ENCODE measurements at regions not wholly inside any gene's neighbourhood (a gene's known extent, or its start where the extent isn't known, plus 50 kb on each side); places are given as distances from the start of the nearest gene placed in this dataset.

DNA sequence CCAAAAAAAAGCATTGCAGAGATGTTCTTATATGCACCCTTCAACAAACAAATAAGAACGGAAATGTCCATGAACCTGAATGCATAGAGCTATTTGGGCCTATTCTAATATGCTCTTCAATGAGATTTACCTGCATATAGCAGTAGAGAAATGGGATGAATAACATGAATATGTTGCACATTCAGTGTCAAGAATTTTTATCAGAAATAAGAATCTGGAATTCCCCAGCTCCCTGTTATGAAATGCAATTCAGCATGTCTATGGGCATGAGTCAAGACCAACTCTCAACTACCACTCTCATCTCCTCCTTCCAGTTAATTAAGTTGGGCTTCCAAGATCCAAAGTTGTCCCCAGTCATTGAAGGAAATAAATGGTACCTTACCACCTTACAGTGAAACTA lies 133.7 kb upstream of the ALCAM start:
- Histone ChIP-seq H3K9me3 (ENCODE audit: severe bottlenecking) (peaks cover 2% of the 10 kb centered on the region), H3K27ac (no peak overlapping the region), H3K27me3 (ENCODE audit: insufficient read depth, low read depth, severe bottlenecking) (no peaks in the 10 kb centered on the region), H3K4me3 (ENCODE audit: low read depth, low read length) (no peak overlapping the region), H3K36me3 (no peaks in the 10 kb centered on the region)
- TF ChIP-seq, protein P1, sequence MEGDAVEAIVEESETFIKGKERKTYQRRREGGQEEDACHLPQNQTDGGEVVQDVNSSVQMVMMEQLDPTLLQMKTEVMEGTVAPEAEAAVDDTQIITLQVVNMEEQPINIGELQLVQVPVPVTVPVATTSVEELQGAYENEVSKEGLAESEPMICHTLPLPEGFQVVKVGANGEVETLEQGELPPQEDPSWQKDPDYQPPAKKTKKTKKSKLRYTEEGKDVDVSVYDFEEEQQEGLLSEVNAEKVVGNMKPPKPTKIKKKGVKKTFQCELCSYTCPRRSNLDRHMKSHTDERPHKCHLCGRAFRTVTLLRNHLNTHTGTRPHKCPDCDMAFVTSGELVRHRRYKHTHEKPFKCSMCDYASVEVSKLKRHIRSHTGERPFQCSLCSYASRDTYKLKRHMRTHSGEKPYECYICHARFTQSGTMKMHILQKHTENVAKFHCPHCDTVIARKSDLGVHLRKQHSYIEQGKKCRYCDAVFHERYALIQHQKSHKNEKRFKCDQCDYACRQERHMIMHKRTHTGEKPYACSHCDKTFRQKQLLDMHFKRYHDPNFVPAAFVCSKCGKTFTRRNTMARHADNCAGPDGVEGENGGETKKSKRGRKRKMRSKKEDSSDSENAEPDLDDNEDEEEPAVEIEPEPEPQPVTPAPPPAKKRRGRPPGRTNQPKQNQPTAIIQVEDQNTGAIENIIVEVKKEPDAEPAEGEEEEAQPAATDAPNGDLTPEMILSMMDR (IDR thresholded peaks at IDR 0.05; ENCODE audit: low read depth, low read length) = no peak
- no peak for DNase-seq

DNA sequence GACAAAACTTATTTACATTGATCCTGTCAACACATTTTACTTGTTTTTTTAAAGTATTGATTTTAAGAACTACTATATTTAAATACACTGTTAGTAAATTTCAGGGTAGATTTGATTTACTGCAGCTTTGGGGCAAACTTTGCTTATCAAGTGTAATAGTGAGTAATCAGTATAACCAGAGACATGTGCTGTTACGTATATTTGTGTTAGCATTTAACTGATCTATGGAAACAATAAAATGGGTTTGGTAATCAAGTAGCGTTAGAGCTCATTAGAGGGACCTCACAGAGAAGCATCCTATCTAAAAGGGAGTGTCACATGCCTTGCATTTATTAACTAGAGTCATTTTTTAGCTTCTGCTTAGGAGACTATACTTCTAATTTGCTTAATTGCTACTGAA lies 131.5 kb upstream of the ALCAM start:
- no peak for DNase-seq
- no peaks in the 10 kb centered on the region for H3K9me3 ChIP-seq (ENCODE audit: severe bottlenecking)
- H3K36me3 ChIP-seq = no peaks in the 10 kb centered on the region
- TF ChIP-seq, protein P1 (IDR thresholded peaks at IDR 0.05; ENCODE audit: low read depth, low read length) = no peak
- no peaks in the 10 kb centered on the region for H3K27me3 ChIP-seq (ENCODE audit: insufficient read depth, low read depth, severe bottlenecking)
- H3K27ac ChIP-seq = no peak overlapping the region
- H3K4me3 ChIP-seq (ENCODE audit: low read depth, low read length) = no peak overlapping the region

DNA sequence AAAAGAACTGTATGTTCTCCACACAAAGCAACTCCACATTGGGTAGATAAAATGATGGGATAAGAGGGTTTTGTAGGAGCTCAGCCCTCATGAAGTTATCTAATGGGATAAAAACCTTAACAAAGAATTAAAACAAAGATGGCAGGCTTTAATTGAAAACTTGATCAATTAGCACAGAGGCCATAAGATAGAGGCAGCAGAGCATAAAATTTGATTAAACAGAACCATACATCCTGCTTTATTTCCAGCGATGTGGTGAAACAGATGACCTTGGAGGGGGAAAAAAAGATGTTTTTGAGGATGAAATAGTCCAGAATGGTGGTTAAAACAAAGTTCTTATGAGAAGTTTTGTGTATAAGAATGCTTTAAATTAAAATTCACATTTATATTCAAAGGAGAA lies 130.9 kb upstream of the ALCAM start:
- DNase-seq = no peak
- Histone ChIP-seq H3K27ac (no peak overlapping the region), H3K27me3 (ENCODE audit: insufficient read depth, low read depth, severe bottlenecking) (no peaks in the 10 kb centered on the region), H3K4me3 (ENCODE audit: low read depth, low read length) (no peak overlapping the region), H3K9me3 (ENCODE audit: severe bottlenecking) (no peaks in the 10 kb centered on the region), H3K36me3 (no peaks in the 10 kb centered on the region)
- TF ChIP-seq, protein P1 (IDR thresholded peaks at IDR 0.05; ENCODE audit: low read depth, low read length) = no peak

- Histone ChIP-seq H3K36me3 (no peaks in the 10 kb centered on the region), H3K9me3 (ENCODE audit: severe bottlenecking) (no peaks in the 10 kb centered on the region), H3K27me3 (ENCODE audit: insufficient read depth, low read depth, severe bottlenecking) (no peaks in the 10 kb centered on the region), H3K27ac (no peak overlapping the region), H3K4me3 (ENCODE audit: low read depth, low read length) (no peak overlapping the region)
- DNase-seq = no peak
- TF ChIP-seq, protein P1 (IDR thresholded peaks at IDR 0.05; ENCODE audit: low read depth, low read length) = no peak
Measured at GRCh38 chr3:105238367-105238766, 128.3 kb upstream of the ALCAM start.

GRCh38 chr3:105243076-105243475 lies 123.6 kb upstream of the ALCAM start:
- TF ChIP-seq, protein P1 (IDR thresholded peaks at IDR 0.05; ENCODE audit: low read depth, low read length) = no peak
- Histone ChIP-seq H3K9me3 (ENCODE audit: severe bottlenecking) (no peaks in the 10 kb centered on the region), H3K27ac (no peak overlapping the region), H3K4me3 (ENCODE audit: low read depth, low read length) (no peak overlapping the region), H3K36me3 (no peaks in the 10 kb centered on the region), H3K27me3 (ENCODE audit: insufficient read depth, low read depth, severe bottlenecking) (no peaks in the 10 kb centered on the region)
- DNase-seq = no peak

GRCh38 chr3:105246536-105246935 lies 120.2 kb upstream of the ALCAM start:
- Histone ChIP-seq H3K4me3 (ENCODE audit: low read depth, low read length) (no peak overlapping the region), H3K9me3 (ENCODE audit: severe bottlenecking) (no peaks in the 10 kb centered on the region), H3K27ac (no peak overlapping the region), H3K36me3 (no peaks in the 10 kb centered on the region), H3K27me3 (ENCODE audit: insufficient read depth, low read depth, severe bottlenecking) (no peaks in the 10 kb centered on the region)
- TF ChIP-seq, protein P1 (IDR thresholded peaks at IDR 0.05; ENCODE audit: low read depth, low read length) = no peak
- DNase-seq = no peak
